ENCODE measurements at regions not wholly inside any gene's neighbourhood (a gene's known extent, or its start where the extent isn't known, plus 50 kb on each side); places are given as distances from the start of the nearest gene placed in this dataset.

DNA sequence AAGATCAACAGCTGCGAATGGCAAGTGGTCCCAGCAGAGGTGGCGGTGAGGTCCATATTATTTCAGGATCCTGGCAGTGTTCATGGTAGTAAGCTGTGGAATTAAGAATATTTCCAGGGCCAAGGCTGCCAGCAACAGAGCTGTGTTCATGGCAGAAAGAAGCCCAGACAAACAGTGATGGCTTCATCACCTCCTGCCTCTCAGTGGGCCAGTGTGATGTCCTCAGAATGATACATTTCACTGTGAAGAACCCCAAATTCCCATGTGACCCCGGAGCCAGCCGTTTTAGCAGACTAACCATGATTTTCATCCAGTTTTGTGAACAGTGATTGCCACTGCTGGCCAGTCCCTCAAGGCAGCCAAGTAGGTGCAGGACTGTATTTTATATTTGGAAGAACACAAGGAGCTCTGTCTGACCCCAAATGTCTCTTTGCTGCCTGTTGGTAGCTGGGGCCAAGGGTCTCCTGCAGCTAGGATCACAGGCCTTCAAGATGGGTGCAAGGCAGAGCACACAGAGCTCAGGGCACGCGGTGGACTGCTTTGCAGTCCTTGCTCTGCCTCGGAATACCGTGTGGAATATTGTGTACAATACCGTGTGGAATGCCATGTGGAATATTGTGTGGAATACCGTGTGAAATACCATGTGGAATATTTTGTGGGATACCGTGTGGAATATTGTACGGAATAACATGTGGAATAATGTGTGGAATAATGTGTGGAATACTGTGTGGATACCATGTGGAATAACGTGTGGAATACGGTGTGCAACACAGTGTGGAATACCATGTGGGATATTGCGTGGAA, 132.3 kb upstream of the CHST15 start:
- DNase-seq, result no peak

GRCh38 chr10:124225029-124225466, 131.7 kb upstream of the CHST15 start:
- no peak for DNase-seq

DNA sequence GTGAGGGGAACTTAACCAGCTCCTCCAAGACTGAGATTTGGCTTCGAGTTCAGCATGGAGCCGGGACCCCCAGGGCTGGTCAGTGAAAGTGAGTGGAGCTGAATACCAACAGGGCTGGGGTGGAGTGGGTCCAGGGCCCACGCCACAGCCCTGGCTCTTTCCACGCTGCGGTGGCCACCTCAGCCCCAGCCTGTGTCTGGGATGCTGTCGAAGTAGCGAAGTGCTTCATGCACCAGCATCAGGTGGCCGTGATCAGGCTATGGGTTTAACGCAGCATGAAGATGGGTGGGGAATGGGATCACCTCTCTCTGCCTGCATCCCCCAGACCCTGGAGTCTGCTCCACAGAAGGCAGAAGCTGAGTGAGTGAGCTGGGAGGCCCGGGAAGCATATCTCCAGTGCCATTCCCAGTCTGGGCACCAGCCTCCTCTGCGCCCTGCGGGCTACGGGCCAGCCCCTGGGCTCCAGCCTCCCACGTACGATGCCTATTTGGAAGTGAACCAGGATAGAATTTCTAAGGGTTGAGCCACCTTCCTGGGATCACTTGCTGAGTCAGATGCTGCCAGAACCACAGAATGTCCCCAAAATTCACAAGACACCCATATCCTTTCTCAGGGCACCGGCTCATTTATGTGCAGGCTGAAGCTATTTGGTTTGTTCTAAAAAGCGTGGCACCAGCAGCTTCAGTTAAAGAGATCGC, 131.1 kb upstream of the CHST15 start:
- DNase-seq, result no peak

DNA sequence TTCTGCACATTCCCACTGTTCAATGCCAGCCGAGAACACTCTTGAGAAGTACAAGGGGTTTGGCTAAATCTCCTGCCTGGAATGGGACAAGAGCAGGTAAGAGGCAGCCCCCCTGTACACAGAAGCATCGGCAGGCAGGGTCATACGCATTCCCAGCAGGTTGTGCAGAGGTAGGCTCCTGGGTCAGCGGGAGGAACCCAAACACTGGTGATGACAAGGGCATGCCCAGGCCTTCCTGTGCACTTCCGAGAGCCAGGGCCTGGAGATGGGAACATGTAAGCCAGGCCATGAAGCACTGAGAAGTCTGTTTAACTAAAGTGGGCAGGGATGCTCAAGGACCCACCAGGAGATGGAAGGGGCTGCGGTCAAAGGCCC, 130.3 kb upstream of the CHST15 start:
- no peak for DNase-seq

- no peak for DNase-seq
Observed at GRCh38 chr10:124222988-124223710, 129.8 kb upstream of the CHST15 start.

DNA sequence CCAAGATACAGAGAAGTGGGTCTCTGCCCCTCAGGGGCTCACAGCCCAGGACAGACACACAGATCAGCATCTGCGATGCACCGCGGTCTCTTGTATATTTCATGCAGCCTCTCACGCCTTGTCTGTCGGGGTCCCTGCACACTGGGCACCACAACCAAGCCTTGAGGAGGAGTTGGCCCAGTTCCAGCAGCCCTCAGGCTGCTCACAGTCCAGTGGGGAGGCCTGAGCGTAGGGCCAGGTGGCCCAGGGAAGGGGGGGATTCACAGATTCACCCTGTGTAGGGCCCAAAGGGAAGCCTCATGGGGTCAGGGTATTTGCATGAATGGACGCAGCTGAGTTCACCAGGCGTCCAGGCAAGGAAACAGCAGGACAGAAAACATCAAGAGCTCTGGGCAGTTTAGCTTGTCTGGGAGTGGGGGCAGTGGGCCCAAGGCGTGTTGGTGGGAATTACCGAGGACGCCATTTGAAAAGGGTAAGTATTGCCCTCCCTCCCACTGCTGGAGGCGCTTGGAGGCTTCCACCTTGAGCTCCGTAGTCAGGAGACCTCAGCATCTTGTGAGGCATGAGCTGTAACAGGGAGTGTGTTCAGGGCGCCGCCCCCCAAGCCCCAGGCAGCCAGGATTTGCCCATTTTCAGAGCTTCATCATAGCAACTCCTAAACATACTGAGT, 129.1 kb upstream of the CHST15 start:
- no peak for DNase-seq

DNA sequence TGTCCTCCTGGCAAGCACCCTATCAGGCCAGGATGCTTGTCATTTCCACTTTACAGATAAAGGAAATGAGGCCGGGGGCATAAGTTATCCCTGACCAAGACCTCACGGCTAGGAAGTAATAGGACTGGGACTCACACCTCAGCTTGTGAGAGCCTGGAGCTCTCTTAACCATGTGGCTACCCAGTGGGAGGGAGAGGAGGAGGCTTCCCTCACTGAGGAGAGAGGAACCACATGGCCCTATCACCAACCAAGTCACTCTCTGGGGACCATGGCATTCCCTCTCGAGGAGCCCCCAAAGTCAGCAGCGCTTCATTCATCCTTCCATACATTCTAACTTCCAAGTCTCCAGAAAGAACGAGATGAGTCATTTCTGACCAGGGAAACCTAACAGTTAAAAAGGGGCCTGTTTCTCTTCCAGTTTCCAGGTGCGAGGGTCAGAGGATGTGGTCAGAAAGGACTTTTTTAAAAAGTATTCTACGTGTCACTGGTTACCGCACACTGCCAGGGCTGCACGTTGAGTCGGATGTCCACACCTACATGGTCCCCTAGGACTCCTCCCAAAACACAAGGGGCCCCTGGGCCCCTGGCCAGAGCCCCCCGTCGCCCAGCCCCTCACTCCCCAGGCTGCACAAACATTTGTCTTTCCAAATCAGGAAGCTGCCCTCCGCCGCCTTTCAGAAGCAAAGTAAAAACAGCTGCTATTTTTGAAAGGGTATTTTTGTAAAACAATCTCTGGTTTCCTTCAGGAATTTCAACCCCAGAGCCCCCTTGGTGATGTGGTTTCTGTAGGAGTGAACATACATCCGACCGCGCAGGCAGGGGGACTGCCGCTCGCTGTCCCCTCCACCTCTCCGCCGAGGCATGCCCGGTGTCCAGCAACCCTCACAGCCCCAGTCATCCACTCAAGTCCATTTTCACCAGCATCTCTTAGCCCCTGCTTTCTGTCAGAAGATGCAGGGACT, 128.2 kb upstream of the CHST15 start:
- DNase-seq, result no peak

DNA sequence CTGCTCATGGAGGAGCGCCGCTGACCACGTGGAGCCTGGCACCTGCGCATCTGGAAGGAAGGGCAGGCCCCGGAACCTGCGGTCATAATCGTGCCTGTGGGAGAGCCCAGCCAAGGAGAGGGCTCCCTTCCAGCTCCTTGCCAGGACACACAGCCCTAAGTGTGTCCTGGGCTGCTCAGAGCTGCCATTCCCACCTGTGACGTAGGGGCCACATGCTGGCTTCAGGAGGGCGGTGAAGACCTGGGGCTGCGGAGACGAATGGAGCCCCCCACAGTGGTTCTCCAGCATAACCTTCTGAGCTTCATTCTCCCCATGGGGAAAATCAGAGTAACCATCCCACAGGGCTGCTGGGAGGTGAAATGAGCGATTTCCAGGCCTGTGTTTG, 127.6 kb upstream of the CHST15 start:
- no peak for DNase-seq

- DNase-seq, result no peak
Observed at GRCh38 chr10:124220547-124220946, 127.1 kb upstream of the CHST15 start.

- no peak for DNase-seq
Observed at GRCh38 chr10:124219655-124220054, 126.3 kb upstream of the CHST15 start.

DNA sequence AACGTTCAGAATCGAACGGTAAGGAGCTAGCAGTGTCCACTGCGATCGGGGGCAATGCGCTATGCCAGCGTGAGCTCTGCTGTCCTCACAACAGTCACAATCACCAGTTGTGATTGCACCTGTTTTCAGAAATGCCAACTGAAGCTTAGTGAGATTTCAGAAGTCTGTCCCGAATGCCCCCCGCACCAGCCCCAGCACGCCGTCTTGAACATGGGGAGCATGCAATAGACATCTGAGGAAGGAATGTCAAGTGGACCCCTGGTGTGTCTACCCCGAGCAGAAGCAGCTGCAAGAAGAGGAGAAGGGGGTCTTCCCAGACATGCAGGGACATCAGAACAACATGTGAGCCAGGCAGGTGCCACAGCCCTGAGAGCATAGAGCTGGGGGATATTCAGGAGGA, 125.7 kb upstream of the CHST15 start:
- DNase-seq, result no peak

- DNase-seq, result no peak
Observed at GRCh38 chr10:124217906-124218804, 124.8 kb upstream of the CHST15 start.

DNA sequence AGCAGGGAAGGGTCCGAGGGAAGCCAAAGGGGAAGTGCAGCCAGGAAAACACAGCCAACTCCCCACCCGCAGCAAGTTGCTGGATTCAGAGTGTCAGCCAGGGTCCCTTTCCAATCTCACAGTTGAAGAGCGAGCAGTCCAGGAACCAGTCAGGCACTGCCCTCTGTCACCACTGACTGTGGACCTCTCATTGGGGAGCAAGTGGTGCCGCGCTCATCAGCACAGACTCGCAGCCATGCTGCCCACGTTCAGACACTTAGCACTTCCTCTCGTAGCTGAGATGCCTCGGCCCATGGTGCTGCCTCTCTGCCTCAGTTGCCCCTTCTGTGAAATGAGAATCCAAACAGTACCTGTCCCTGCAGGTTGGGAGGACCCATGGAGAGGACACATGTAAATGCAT, 123.6 kb upstream of the CHST15 start:
- DNase-seq, result no peak

- DNase-seq, result no peak
Observed at GRCh38 chr10:124214610-124215375, 121.4 kb upstream of the CHST15 start.

GRCh38 chr10:124213899-124214510, 120.6 kb upstream of the CHST15 start:
- DNase-seq, result no peak

DNA sequence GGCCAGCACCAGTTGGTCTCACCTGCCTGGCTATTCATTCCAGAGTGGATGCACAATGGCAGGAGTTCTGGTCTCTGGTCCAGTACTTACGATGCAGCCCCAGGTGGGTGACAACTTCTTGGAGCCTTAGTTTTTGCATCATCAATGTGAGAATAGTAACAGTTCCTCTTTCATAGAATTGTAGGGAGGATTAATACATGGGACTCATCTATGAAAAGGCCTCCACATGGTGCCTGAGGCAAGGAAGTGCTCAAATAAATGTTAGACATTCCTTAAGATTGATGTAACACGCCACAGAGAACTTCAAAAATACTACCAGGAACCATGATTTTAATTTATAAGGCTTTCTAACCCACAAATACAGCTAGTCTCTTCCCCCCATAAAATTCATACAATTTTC, 120.1 kb upstream of the CHST15 start:
- no peak for DNase-seq

- DNase-seq, result no peak
Observed at GRCh38 chr10:124212702-124213101, 119.3 kb upstream of the CHST15 start.

DNA sequence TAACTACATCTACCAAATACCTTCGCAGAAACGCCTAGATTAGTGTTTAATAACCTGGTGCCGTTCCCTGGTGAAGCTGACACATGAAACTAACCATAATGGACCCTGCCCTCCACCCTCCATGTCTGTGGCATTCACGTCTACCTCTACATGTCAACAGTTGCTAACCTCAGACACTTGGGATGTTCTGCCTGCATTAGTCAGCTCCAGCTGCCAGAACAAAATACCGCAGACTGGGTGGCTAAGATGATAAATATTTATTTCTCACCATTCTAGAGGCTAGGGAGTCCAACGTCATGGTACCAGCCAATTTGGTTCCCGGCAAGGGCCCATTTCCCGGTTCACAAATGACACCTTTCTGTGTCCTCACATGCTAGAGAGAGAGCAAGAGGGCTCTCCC, 118.5 kb upstream of the CHST15 start:
- no peak for DNase-seq

DNA sequence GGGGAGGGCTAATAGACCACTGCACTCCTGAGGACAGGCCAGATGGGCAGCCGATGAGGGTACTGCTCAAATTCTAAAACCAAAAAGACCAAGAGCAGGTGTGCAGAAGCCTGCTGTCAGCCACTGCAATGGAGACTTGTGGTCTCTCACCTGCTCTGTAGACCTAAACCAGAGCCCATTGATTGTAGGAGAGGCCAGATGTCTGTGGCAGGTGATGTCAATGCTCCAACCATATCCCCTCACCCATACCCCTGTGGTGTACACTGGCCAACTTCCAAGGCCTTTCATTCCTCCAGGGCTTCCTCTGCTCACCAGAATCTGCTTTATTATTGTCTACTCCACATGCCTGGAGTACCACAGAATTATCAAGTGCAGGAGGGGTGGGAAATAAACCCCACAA, 116.9 kb upstream of the CHST15 start:
- DNase-seq, result no peak

DNA sequence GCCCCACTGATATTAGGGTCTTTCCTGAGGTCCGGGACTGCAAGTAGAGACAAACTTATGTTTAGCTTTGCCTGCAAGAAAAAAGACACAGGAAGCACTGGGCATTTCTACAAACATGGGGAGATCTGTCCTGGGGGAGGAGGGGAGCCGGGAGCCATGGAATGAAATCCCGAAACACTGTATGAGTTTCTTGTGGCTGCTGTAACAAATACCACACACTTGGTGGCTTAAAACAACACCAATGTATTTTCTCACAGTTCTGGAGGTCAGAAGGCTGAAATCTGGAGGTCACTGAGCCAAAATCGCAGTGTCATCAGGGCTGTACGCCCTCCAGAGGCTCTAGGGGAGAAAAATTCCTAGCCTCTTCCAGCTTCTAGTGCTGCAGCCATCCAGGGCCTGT, 114.0 kb upstream of the CHST15 start:
- no peak for DNase-seq
